DMS53 treated with DMSO at 0.1 percent for 48 hours (cell line): ENCODE measurements at regions not wholly inside any gene's neighbourhood (a gene's known extent, or its start where the extent isn't known, plus 50 kb on each side); places are given as distances from the start of the nearest gene placed in this dataset.
"Not testable (repeated sequence)": the region's sequence is repeated elsewhere in the genome, so short reads cannot be mapped to it uniquely, and the experiment has no call there.

ENCODE experiments used
- DNase-seq: peaks from one replicate; lab custom pipeline; 2025; ENCODE audit not compliant: unreplicated experiment; lab: John Stamatoyannopoulos, UW

DNA sequence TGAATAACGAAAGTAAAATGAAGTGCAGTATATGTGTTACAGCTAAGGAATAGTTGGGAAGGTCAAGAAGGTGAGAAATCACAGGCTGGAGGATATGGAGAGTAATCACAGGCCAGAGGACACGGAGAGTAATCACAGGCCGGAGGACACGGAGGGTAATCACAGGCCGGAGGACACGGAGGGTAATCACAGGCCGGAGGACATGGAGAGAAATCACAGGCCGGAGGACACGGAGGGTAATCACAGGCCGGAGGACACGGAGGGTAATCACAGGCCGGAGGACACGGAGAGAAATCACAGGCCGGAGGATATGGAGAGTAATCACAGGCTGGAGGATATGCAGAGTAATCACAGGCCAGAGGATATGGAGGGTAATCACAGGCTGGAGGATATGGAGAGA, 121.8 kb downstream of the BRMS1L start:
- not testable (repeated sequence) for DNase-seq

DNA sequence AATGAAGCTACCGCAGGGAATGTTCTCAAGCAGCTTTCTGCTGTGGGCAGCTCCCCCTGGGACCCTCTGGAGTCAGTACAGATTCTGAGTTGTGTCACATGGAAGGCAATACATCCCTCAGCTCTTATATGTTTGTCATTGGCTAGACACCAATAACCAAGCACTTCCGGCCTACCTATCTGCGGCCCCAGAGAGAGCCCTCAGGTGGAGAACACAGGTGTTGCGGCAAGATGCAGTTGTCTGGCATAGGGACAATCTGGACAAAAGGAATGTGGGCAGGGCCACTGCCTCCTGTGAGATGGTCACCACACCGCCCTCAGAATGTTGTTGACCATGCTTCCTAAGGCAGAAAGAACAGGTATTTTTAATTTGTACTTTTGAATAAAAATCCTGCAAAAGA, 118.7 kb downstream of the BRMS1L start:
- peak; percentile 24 for DNase-seq

DNA sequence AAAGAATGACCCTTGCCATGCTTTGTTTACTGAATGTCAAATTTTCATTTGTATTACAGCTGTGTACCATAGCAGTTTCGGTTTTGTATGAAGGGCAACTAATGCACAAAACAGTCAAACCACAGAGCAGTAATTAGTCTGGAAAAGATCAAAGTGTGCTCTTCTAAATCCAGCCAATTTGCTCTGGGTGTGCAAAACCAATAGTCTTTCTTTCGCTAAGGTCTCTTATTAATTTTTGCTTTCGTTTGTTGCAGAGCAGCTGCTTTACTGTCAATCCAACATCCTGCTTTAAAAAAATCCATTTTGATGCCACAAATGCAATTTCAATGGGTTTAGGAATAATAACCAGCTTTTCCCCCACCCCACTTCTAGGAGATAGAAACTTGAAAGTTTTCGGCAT, 114.2 kb downstream of the BRMS1L start:
- DNase-seq: no peak

GRCh38 chr14:35938770-35939169, 112.6 kb downstream of the BRMS1L start:
- DNase-seq: no peak

- DNase-seq: no peak
Observed at GRCh38 chr14:35934499-35934898, 108.4 kb downstream of the BRMS1L start.

DNA sequence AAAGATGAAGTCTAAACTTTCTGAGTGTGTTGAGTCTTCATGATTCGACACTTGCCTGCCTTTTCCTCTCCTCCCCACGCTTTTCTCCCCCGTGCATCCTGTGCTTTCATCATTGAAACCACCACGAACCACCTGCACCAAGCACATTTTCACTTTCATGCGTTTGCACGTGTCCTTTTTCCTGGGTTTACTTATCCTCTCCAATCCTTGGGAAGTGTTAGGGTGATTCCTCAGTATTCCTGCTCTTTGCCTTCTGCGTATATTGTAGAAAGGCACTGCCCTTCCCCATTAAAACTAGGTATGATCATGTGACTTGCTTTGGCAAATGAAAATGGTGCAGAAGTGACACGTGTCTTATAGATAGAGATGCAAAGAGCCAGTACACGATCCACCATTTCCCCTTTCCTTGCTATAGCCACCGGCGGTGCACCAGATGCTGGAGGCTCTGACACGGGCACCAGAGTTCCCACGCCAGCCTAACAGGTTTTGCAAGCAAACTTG, 106.6 kb downstream of the BRMS1L start:
- peak; percentile 72 for DNase-seq

DNA sequence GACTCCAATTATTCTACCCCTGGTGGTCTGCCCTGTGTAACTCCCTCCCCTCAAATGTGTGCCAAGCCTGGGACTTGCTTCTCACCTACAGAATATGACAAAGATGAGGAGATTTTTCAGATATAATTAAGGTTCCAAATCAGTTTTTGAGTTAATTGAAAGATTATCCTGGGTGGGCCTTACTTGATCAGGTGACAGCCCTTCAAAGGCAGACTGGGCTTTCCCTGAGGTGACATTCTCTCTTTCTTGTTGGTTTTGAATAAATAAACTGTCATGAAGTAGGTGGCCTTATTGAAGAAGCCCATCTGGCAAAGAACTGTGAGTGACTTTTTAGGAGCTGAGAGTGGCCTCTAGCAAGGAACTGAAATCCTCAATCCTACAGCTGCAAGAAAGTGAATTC, 106.0 kb downstream of the BRMS1L start:
- DNase-seq: no peak

GRCh38 chr14:35931346-35931745, 105.2 kb downstream of the BRMS1L start:
- DNase-seq: no peak

DNA sequence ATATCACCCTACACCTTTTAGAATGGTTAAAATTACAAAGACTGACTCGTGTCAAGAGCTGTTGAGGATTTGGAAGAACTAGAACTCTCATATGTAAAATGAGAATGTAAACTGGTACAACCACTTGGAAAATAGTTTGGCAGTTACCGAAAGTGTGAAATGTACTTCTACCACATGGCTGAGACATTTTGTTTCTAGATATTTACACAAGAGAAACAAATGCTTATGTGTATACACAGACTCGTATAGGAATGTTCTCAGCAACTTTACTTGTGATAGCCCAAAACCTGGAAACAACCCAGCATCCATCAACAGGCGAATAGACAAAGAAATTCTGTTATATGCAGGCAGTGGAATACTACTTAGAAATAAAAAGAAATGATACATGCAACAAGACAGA, 103.0 kb downstream of the BRMS1L start:
- DNase-seq: no peak

DNA sequence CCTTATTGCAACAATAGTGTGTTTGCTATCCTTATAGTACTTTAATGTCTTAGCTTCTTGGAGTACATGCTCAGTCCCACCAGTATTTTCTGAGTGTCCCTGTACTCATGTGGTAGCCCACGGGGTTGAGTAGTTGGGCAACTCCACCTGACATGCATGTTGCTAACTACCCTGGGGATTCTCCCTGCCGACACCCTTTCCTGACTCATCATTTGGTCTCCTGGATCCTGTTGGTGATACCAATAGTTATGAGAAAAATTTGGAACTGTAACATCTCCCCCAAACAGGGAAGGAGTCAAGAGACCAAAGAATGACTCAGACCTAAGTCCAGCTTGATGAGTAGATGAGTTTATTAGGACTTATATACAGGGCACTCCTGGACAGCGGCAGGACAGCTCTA, 101.6 kb downstream of the BRMS1L start:
- DNase-seq: no peak

DNA sequence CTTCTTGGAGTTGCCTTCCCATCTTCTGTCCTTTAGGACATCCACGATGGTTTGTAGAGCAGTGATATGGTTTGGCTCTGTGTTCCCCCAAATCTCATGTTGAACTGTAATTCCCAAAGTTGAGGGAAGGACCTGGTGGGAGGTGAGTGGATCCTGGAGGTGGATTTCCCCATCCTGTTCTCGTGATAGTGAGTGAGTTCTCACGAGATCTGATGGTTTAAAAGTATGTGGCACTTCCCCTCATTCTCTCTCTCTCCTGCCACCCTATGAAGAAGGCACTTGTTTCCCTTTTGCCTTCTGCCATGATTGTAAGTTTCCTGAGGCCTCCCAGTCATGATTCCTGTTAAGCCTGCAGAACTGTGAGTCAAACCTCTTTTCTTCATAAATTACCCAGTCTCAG, 99.2 kb downstream of the BRMS1L start:
- DNase-seq: no peak

DNA sequence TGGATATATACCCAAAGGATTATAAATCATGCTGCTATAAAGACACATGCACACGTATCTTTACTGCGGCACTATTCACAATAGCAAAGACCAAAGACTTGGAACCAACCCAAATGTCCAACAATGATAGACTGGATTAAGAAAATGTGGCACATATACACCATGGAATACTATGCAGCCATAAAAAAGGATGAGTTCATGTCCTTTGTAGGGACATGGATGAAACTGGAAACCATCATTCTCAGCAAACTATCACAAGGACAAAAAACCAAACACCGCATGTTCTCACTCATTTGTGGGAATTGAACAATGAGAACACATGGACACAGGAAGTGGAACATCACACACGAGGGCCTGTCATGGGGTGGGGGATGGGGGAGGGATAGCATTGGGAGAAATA, 96.5 kb downstream of the BRMS1L start:
- not testable (repeated sequence) for DNase-seq

DNA sequence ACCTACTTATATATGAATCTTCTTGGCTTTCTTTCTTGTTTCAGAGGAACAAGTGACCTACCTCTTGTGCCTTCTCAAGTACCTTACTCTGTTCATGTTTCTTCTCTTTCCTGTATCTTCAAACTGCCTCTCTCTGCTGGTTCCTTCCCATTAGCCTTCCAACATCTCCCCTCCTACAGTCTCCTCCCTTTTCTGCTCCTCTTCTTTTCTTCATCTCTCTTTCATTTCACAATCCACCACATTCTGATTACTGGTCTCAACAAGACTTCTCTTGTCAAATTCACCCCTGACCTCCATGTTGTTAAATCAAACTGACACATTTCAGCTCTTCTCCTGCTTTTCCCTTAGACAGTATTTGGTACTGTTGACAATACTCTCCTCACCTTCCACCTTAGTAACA, 95.6 kb downstream of the BRMS1L start:
- DNase-seq: no peak
